ENCODE measurements at regions not wholly inside any gene's neighbourhood (a gene's known extent, or its start where the extent isn't known, plus 50 kb on each side); places are given as distances from the start of the nearest gene placed in this dataset.
A peak's percentile ranks its signal among the peaks of the same experiment; 100 is the strongest.

- Histone ChIP-seq H3K36me3 (ENCODE audit: control insufficient read depth, insufficient read depth, low read length) (no peaks in the 10 kb centered on the region), H4K20me1 (replicated peaks; ENCODE audit: control insufficient read depth, insufficient read depth, low read length) (no peaks in the 10 kb centered on the region), H3K9me3 (replicated peaks; ENCODE audit: control insufficient read depth, insufficient read depth, low read depth, low read length) (no peaks in the 10 kb centered on the region), H3K79me2 (ENCODE audit: control insufficient read depth, insufficient read depth, low read length) (no peaks in the 10 kb centered on the region), H3K4me1 (replicated peaks in 1 of 2; ENCODE audit: control insufficient read depth in 2 of 2, insufficient read depth in 2 of 2, low read length in 2 of 2) (peaks cover 22% of the 10 kb centered on the region in 2 experiments), H2AFZ (ENCODE audit: low read depth, low read length) (no peak overlapping the region), H3K4me3 (no peak overlapping the region), H3K27ac (ENCODE audit: extremely low read depth, low read depth, low read length) (no peak overlapping the region), H3K27me3 (ENCODE audit: control insufficient read depth in 2 of 2, insufficient read depth in 2 of 2, low read length in 2 of 2) (peaks cover 3 to 11% of the 10 kb centered on the region in 2 experiments; a peak in 1 of 5 replicates), H3K4me2 (ENCODE audit: insufficient read depth, low read length) (no peak overlapping the region), H3K9ac (ENCODE audit: insufficient read depth in 1 of 2, low read depth in 2 of 2, low read length in 2 of 2) (no peak overlapping the region), H3K9me1 (ENCODE audit: control insufficient read depth, insufficient read depth, low read length) (no peaks in the 10 kb centered on the region)
- in situ Hi-C loops (cut with MboI), result no loop called here
- intact Hi-C loops (cut with micrococcal nuclease), result no loop called here
- DNase-seq (ENCODE audit: extremely low read depth in 1 of 4, low spot score in 3 of 4) (no peak), ATAC-seq (no peak), FAIRE-seq (no peak)
- CTCF ChIA-PET (ENCODE audit: low intra/inter-chr PET ratio), result no interaction called here
- 39% methylated on average over 5 of the region's 7 CpGs for WGBS (ENCODE audit: insufficient coverage, low coverage, missing lambda C conversion rate)
- POLR2A ChIA-PET, result interaction anchor here (1.0 kb wide), 1 partner anchor 23 kb away, joined by 3 read pairs; no protein-coding TSS in a partner anchor
- no TSS peak for BruUV-seq (replicated peaks)
- TF ChIP-seq TCF15 (CRISPR knock-in tag; IDR thresholded peaks at IDR 0.05), result no peak
- TF ChIP-seq MAFF (IDR thresholded peaks at IDR 0.05; ENCODE audit: low read length), result peak; percentile 68
- 0 out of 2 replicates have a peak, but pooled peaks have one; percentile 54 for TF ChIP-seq HBP1 (CRISPR knock-in tag; IDR thresholded peaks at IDR 0.05)
- no peak for TF ChIP-seq CREBBP (IDR thresholded peaks at IDR 0.05; ENCODE audit: low read depth, low read length)
- TF ChIP-seq MCM5 (IDR thresholded peaks at IDR 0.05; ENCODE audit: low read depth), result no peak
- TF ChIP-seq ZNF77 (CRISPR knock-in tag; IDR thresholded peaks at IDR 0.05), result no peak
- TF ChIP-seq NCOA1 (IDR thresholded peaks at IDR 0.05; ENCODE audit: low read depth), result no peak
- peak; percentile 64 for TF ChIP-seq MAFG (tag; conservative IDR thresholded peaks at IDR 0.05)
- no peak for TF ChIP-seq E2F5 (CRISPR knock-in tag; IDR thresholded peaks at IDR 0.05)
- TF ChIP-seq CBX2 (IDR thresholded peaks at IDR 0.05; ENCODE audit: insufficient read depth, low read length, poor library complexity, severe bottlenecking), result no peak
- no peak for TF ChIP-seq ARNT (IDR thresholded peaks at IDR 0.05)
- no peak for TF ChIP-seq NFE2 (IDR thresholded peaks at IDR 0.05; ENCODE audit: low read depth)
- TF ChIP-seq C11orf30 (IDR thresholded peaks at IDR 0.05; ENCODE audit: low read depth), result peak; percentile 58; the same call in 1 of the 2 replicates
- TF ChIP-seq MEIS2 (IDR thresholded peaks at IDR 0.05; ENCODE audit: partially characterized antibody), result no peak
- TF ChIP-seq SMC3 (conservative IDR thresholded peaks at IDR 0.05; ENCODE audit: insufficient read depth, low read depth, low read length), result no peak
- TF ChIP-seq E2F6 (IDR thresholded peaks at IDR 0.05; ENCODE audit: borderline replicate concordance in 1 of 2, extremely low read depth in 1 of 2, insufficient read depth in 1 of 2, insufficient read length in 1 of 2, low read depth in 1 of 2, low read length in 1 of 2, poor library complexity in 1 of 2, severe bottlenecking in 1 of 2), result no peak
These were observed 220.7 kb upstream of the POU3F1 start for GRCh38 chr1:38267037-38268036.

All from K562 (cell line).